Dermis blood vessel endothelial cell (primary cell): ENCODE measurements at regions not wholly inside any gene's neighbourhood (a gene's known extent, or its start where the extent isn't known, plus 50 kb on each side); places are given as distances from the start of the nearest gene placed in this dataset.
"Not testable (repeated sequence)": the region's sequence is repeated elsewhere in the genome, so short reads cannot be mapped to it uniquely, and the experiment has no call there.

Source experiments
- DNase-seq: peaks from one replicate; pipeline ENCODE4 v3.0.0; 2010

DNA sequence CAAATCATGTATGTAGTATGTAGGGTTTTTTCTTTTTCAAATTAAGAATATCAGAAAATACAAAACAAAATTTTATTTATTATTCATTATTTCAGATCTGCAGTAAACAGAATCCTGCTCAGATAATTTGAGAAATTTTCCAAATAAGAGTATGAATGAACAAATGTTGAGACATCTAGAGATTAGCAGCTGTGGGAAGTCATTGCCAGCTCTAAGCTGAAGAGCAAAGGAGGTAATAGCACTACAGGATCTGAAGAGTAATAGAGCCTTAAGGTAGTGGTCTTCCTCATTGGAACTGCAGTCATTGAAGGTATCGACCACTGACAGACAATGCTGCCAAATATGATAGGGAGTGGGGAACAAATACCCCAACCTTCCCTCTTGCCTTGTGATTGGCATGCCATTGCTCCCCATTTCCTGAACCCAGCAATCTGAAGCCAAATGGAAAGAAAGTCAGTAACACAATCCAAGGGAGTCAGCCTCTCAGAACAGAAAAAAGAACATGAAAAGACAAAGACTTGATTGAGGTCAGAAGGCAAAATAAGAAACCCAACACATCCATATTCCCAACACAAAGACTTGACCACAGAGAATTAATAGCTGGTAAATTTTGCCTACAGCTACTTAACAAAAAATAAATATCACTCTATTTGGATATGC, 963.4 kb upstream of the ADAMTS5 start:
- DNase-seq: not testable (repeated sequence)

DNA sequence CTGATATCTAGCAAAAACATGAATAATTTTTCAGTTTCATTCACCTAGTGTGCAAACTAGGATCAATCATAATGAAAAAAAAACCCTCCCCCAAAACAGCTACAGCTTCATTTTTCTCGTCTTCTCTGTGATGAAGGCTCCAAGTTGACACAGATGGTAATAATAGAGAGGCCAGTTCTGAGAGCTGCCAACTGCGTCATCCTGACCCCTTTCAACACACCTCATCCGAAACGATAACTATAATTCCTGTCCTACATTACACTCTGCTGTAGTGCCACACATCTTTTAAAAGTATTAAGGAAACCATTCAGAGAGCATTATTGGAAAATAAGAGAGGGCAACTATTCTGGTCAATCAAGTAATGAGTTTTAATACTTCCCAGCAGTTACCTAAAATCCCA, 962.3 kb upstream of the ADAMTS5 start:
- DNase-seq: peak; percentile 2

DNA sequence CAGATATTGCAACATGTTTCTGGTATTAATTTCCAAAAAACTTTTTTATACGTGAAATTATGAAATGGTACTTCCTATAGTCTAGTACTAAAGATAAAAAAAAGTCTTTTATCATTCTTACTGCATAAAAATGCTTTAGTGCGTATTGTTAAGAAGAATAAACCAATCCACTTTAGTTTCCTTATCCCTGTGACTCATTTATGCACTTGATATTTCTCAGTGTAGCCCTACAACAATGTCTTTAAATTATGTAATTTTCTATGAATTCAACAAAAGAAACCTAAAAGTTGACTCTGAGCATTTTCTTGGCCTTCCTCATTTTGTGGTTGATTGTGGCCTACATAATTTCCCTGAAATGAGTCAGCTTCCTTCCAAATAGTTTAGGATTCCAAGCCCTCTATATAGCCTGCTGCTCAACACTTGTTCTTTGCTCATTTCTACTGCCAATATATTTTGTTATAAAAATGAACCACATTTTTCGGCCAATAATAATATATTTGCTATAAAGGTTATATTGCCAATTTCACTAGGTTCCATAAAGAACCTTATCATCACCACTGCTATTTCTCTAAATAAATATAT, 961.7 kb upstream of the ADAMTS5 start:
- DNase-seq: peak; percentile 75

DNA sequence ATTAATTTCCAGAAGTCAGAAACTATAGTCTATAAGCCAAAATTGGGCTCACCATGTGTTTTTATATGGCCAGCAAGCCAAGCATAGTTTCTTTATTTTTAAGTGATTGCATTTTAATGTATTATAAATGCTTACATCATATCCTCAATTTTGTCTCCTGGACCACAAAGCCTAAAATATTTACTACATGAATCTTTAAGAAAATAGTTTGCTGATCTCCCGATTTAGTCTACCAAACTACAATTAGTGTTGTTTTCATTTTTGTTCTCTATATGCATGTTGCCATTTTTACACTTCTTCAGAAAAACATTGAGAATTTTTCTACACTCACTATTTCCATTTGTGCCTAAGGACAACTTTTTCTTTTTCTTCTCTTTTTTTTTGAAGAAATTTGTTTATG, 954.5 kb upstream of the ADAMTS5 start:
- DNase-seq: not testable (repeated sequence)

DNA sequence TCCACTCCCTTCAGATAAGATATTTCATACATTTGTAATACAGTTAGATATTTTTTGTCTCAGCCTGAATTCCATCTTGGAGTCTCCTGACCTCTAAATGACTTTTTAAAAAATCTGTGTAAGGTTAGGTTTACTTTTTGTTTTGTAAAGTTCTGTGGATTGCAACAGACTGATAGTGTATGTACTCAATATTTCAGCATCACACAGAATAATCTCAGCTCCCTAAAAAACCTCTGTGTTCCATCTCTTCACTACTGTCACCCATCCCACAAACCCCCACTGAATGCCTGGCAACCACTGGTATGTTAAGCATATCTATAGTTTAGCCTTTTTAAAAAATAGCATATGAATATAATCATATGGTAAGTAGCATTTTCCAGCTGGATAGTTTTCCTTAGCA, 951.1 kb upstream of the ADAMTS5 start:
- not testable (repeated sequence) for DNase-seq

DNA sequence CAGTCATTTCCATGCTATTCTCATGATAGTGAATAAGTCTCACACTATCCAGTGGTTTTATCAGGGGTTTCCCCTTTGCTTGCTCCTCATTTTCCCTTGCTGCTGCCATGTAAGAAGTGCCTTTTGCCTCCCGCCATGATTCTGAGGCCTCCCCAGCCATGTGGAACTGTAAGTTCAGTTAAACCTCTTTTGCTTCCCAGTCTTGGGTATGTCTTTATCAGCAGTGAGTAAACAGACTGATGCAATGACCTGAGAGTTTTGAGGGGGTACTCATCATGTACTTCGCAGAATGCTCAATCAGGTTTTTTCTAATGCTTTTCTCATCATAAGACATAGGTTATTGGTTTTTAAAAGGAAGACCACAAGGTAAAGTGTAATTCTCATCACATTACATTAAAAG, 949.4 kb upstream of the ADAMTS5 start:
- not testable (repeated sequence) for DNase-seq

DNA sequence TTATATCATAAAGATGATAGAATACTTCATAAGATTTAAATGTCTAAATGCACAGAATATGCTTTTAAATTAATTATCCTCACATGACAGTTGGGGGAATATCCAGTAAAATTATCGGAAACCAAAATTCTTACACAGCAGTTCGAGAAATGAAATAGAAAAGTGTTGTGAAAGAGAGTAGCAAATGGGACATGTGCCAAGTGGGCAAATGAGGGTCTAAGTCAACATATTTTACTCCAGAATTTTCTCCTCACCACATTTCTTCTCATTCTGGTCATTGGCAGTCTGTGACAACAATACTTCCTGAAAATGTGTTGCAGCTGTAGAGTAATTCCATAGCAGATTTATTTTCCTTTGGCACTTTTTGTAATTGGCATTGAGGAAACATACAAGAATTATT, 945.2 kb upstream of the ADAMTS5 start:
- not testable (repeated sequence) for DNase-seq

DNA sequence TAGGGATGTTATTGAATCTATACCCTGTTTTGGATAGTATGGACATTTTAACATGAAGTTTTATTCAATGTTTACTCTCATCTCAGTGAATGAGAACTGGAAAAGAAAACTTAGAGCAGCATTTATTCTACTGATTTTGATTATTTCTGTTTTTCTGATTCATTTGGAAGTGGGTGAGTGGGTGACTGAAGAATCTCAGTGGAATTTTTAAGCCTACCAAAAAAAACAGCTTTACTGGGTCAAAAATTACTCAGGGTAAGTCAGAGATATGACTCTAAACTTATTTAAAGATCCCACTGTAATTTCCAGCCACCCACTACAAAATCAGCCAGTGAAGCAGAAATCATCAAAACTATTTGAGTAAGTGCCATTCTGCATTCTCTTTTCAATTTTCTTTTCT, 942.6 kb upstream of the ADAMTS5 start:
- DNase-seq: not testable (repeated sequence)

DNA sequence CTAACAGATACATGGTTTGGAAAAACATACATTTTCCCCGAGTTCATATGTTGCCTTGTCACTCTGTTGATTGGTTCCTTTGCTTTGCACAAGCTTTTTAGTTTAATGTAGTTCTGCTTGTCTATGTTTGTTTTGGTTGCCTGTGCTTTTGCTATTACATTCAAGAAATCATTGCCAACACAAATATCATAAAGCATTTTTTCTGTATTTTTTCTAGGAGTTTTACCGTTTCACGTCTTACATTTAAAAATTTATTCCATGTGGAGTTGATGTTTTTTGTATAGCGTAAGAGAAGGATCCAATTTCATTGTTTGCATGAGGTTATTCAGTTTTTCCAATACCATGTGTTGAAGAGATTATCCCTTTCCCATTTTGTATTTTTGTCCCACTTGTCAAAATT, 941.9 kb upstream of the ADAMTS5 start:
- not testable (repeated sequence) for DNase-seq

DNA sequence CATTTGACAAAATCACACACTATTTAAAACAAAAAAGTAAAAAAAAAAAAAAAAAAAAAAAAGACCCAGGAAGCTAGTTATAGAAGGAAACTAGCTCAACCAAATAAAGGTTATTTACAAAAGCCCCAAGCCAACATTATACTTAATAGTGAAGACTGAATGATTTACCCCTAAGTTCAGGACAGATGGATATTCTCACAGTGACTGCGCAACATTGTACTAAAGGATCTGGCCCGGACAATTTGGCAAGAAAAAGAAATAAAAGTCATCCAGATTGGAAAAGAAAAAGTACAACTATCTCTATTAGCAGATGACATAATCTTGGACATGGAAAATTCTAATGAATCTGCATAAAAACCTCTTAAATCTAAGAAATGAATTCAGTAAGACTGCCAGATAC, 936.0 kb upstream of the ADAMTS5 start:
- DNase-seq: not testable (repeated sequence)

DNA sequence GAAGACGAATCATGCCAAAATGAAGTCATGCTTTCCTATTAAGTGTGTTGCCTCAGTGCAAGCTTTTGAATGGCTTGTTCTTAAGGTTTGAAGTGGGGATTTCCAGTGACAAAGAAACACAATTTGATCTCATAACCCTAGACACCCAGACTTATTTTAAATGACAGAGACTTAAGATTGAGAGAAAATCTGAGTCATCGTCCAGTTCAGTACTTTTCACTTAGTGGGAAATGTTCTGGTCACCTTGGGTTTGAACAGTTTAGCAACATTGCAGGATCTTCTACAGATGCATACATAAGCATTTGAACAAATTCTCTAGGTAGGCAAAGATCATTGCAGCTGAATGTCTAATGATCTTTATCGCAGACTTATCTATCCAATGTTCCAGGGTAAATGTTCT, 926.7 kb upstream of the ADAMTS5 start:
- peak; percentile 19 for DNase-seq

DNA sequence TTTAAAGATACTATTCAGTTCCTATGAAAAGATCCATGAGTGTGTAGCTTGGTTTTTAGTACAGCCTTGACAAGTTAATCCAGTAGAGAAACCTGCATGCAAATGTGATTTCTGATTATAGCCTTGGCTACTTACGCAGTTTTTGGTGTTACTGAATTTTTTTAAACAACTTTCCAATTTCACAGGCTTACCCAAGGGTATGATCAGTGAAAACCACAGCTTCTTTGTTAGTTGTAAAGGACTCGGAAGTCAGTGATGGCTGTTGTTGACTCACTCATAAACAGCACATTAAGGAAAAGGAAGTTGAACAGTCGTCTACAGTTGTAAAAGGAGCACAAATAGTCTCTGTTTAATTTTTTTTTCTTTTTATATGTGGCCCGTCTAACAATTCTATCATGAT, 924.6 kb upstream of the ADAMTS5 start:
- peak; percentile 40 for DNase-seq

DNA sequence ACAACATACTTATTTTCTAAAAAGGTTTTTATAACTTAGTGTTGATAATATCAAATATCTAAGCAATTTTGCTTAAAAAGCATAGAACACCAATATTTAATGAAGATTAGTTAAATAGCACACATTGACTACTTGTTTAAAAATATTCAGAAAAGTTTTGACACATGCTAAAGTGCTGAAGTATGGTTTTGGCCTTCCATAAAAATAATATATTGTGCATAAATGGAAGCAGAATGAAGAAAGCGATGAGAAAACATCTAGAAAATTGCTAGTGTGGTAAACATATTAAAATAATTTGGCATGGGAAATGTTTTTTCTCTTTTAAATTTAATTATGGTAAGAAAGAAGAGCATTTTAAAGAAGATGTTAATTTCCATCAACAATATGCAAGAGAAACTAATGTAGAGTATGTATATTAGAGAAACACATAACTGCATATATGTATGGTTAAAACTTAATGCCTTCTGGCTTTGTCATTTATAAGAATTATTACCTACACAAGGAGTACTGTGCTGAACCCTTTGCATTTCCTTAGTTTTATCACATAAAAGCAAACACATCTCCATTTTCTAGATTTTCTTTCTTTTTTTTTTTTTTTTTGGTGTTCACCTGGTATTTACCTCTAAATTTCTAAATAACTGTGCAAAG, 921.0 kb upstream of the ADAMTS5 start:
- DNase-seq: not testable (repeated sequence)

DNA sequence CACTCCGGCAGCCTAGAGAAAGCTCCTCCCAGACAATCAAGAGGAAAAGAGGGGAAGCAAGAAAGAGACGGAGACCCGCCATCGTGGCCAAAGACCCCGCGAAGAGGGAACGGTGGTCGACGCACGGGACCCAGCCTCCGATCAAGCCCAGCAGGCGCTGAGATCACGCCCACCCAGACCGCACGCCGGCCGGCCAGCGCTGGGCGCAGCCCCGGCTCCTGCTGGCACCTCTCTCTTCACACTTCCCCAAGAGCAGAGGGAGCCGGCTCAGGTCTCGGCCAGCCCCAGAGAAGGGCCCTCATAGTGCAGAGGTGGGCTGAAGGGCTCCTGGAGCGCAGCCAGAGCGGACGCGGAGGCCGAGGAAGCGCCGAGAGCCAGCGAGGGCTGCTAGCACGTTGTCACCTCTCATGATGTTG, 918.4 kb upstream of the ADAMTS5 start:
- DNase-seq: no peak

DNA sequence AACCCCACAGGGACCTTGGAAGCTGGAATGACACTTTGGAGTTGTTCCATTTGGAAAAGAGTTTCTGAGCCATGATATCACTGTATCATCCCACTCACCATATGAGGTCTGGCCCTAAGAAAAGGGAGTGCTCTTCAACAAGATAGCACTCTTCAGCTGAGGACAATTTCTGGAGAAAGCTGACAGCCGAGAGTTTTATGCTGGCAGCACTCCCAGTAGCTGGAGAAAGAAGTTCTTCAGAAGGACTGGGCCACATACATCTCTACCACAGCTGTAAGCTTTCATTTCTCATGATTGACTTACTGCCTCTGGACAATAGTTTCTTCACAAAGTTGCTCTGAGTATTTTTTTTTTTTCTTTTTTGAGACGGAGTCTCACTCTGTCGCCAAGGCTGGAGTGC, 914.4 kb upstream of the ADAMTS5 start:
- not testable (repeated sequence) for DNase-seq

DNA sequence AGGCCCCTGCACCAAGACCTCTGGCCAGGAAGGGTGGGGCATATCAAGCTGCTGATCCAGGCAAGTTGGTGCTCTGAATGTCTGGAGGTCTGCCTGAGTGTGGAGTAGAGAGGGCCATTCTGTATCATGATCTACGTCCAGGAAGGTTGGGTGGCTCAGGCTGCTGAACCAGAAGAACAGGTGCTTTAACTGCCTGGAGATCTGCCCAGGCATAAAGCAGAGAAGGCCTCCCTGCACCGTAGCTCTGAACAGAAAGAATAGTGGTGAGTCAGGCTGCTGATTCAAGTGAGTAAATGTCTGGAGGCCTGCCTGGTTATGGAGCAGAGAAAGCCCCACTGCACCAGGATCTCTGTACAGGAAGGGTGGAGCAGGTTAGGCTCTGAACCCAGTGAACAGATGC, 905.5 kb upstream of the ADAMTS5 start:
- not testable (repeated sequence) for DNase-seq

DNA sequence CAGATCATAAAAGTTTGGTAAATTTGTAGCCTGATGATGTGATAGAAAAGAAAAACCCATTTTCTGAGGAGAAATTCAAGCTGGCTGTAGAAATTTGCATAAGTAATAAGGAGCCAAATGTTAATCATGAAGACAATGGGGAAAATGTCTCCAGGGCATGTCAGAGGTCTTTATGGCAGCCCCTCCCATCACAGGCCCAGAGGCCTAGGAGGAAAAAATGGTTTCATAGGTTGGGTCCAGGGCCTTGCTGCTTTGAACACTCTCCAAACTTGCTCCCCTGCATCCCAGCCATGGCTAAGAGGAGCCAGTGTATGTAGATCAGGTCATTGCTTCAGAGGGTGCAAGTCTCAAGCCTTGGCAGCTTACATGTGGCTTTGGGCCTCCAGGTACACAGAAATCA, 903.9 kb upstream of the ADAMTS5 start:
- not testable (repeated sequence) for DNase-seq

DNA sequence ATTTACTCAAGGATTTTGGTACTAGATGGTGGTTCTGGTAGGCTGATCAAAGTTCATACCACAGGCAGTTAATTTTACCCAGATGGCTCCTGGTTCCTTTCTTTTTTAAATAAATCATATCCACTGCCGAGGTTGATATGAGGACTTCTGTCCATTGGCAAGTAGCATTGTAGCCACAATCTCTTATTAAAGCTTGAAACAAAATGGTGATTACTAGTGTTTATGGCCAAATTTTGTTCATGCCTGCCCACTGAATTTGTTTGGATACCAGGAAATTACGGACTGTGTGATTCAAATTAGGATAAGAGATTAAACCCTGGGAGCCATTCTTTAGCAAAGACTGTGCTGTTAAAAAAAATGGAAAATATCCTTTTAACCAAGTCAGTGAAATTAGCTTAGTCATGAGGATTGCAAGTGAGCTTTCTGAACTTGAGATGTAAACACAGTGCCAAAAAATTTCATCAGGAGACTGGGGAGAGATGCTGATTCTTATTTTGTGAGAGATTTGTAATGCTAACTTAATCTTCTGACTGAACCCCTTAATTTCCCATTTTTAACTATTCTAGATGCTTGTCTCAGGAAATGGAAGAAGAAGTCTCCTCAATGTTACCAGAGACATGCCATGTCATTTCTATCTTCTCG, 893.5 kb upstream of the ADAMTS5 start:
- DNase-seq: not testable (repeated sequence)

DNA sequence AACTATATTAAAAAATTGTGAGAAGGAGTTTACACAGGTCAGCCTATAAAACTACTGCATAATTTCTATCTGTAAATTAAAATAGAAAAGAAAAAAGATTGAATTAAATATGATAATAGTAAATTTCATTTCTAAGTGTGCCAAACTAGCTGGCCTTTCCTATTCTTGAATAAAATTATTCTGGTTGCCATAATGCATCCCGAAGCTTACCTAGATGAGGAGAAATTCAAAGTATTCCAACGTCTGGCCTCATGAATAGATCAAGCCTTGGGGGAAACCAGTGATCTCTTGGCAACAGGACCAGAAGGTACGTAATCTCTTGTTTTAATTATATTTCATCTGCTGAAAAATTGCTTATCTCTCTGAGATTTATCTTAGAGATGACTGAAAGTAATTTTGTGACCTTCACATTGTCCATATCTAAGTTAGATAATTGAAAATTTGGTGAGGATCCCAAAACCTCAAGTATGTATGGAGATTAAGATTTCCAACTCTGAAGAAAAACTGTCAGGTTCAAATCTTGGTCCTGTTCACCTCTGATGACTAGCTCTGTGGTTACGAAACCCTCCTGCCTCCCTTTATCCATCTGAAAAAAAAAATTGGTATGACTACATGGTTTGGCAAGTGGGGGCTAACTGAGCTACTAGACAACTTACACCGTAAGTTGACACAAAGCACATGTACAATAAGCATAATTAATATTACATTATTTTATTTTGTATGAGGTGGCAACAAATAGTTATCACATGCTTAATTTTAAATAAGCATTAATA, 891.4 kb upstream of the ADAMTS5 start:
- not testable (repeated sequence) for DNase-seq

DNA sequence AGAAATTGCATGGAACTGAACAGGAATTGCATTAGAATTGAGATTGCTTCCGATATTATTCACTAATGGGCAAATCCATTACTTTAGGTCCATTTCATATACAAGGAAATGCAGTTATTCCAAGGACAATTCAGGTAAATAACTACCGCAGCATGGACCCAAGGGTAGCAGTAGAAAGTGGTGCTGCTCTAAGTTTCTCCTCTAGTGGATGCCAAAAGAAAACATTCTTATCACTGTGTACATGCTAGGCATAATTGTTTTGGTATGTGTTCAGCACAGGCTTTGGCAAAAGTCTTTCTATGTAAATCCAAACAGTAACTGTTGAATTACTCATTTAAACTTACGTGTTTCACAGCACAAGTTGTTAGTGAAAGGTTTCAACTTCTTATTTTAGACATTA, 890.1 kb upstream of the ADAMTS5 start:
- not testable (repeated sequence) for DNase-seq

DNA sequence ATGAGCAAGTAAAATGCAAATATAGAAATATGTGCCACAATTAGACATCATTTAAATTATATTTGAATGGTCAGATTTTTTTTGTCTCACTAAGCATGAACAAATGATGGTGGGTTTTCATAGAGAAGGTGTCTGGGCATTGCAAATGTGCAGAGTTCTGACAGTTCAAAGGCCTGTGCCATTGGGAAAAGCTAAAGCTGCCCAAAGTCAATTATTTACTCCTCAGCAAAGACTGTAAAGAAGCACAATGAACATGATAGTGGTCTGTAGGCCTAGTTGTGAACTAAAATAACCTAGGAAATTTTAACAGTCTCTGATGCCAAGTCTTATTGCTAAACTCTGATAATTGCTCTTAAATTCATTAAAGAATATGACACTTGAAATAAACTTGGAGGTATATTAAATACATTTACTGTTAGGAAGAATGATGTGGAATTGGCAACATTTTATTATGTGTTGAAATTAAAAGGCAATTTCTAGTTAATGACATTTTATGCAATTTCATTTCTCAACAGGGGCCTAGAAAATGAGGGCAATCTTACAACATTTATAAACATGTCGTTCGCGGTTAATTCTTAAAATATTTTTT, 874.3 kb upstream of the ADAMTS5 start:
- no peak for DNase-seq

DNA sequence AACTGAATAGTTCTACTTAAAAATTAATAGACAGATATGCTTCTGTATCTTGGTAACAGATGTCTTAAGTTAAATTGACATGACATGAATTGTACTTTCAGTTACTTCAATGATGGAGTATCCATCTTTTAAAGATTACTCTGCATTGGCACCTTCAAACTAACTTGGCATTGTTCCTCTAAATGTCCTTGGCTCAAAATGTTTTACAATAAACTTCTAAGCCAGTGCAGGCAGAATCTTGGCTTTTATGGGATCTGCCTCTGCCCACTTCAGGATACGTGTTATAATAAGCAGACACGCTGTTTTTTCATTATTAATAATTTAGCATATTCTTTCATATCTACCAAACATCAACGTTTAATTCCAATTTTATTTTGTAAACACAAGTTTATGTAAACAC, 873.4 kb upstream of the ADAMTS5 start:
- no peak for DNase-seq
